ENCODE measurements at regions not wholly inside any gene's neighbourhood (a gene's known extent, or its start where the extent isn't known, plus 50 kb on each side); places are given as distances from the start of the nearest gene placed in this dataset.
"Not testable (repeated sequence)": the region's sequence is repeated elsewhere in the genome, so short reads cannot be mapped to it uniquely, and the experiment has no call there.

- peak; percentile 75 for DNase-seq
Measured at GRCh38 chr12:116432314-116432750, 126.8 kb upstream of the MAP1LC3B2 start.

GRCh38 chr12:116433249-116433648 lies 125.9 kb upstream of the MAP1LC3B2 start:
- DNase-seq, result no peak

GRCh38 chr12:116434155-116435011 lies 124.8 kb upstream of the MAP1LC3B2 start:
- peak; percentile 86 for DNase-seq

- no peak for DNase-seq
Measured at GRCh38 chr12:116435984-116436383, 123.2 kb upstream of the MAP1LC3B2 start.

- DNase-seq, result no peak
Measured at GRCh38 chr12:116436561-116437249, 122.5 kb upstream of the MAP1LC3B2 start.

GRCh38 chr12:116441292-116441691 lies 117.9 kb upstream of the MAP1LC3B2 start:
- DNase-seq, result peak; percentile 49

GRCh38 chr12:116442304-116442703 lies 116.9 kb upstream of the MAP1LC3B2 start:
- no peak for DNase-seq

GRCh38 chr12:116442946-116443345 lies 116.2 kb upstream of the MAP1LC3B2 start:
- no peak for DNase-seq

GRCh38 chr12:116443821-116444589 lies 115.2 kb upstream of the MAP1LC3B2 start:
- DNase-seq, result no peak

GRCh38 chr12:116444590-116444943 lies 114.6 kb upstream of the MAP1LC3B2 start:
- DNase-seq, result no peak

GRCh38 chr12:116448165-116448739 lies 110.9 kb upstream of the MAP1LC3B2 start:
- DNase-seq, result no peak

- DNase-seq, result no peak
Measured at GRCh38 chr12:116450406-116450910, 108.7 kb upstream of the MAP1LC3B2 start.

- not testable (repeated sequence) for DNase-seq
Measured at GRCh38 chr12:116452975-116453374, 106.2 kb upstream of the MAP1LC3B2 start.

GRCh38 chr12:116453631-116454030 lies 105.5 kb upstream of the MAP1LC3B2 start:
- peak; percentile 46 for DNase-seq

GRCh38 chr12:116454076-116454475 lies 105.1 kb upstream of the MAP1LC3B2 start:
- no peak for DNase-seq

- DNase-seq, result peak; percentile 40
Measured at GRCh38 chr12:116454950-116455447, 104.2 kb upstream of the MAP1LC3B2 start.

- peak; percentile 97 for DNase-seq
Measured at GRCh38 chr12:116455540-116456329, 103.4 kb upstream of the MAP1LC3B2 start.

- peak; percentile 38 for DNase-seq
Measured at GRCh38 chr12:116456330-116457082, 102.7 kb upstream of the MAP1LC3B2 start.

- DNase-seq, result no peak
Measured at GRCh38 chr12:116458492-116458891, 100.7 kb upstream of the MAP1LC3B2 start.
